ENCODE measurements at regions not wholly inside any gene's neighbourhood (a gene's known extent, or its start where the extent isn't known, plus 50 kb on each side); places are given as distances from the start of the nearest gene placed in this dataset.

DNA sequence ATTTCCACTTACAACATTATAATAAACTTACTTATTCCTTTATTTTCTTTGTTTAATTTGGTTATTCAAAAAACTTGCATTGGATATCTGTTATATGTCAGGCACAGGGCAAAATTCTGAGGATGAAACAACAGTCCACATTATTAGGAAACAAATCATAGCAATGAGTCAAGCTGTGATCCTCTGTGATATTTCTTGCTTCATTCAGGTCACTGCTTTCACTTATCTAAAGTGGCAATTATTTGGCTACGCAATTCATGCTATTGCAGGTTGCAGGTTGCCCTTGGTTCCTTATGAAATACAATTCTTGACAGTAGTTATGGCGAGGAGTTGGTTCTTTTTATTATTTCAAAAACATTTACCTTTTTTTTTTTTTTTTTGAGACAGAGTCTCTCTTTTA lies 66.4 kb upstream of the CNTN6 start:
- TF ChIP-seq POLR2AphosphoS5 (IDR thresholded peaks at IDR 0.05; ENCODE audit: low read depth, low read length) = no peak
- no peak for TF ChIP-seq KLF9 (CRISPR knock-in tag; IDR thresholded peaks at IDR 0.05; ENCODE audit: low read depth)
- TF ChIP-seq IKZF1 (IDR thresholded peaks at IDR 0.05) = no peak
- TF ChIP-seq, protein P1, sequence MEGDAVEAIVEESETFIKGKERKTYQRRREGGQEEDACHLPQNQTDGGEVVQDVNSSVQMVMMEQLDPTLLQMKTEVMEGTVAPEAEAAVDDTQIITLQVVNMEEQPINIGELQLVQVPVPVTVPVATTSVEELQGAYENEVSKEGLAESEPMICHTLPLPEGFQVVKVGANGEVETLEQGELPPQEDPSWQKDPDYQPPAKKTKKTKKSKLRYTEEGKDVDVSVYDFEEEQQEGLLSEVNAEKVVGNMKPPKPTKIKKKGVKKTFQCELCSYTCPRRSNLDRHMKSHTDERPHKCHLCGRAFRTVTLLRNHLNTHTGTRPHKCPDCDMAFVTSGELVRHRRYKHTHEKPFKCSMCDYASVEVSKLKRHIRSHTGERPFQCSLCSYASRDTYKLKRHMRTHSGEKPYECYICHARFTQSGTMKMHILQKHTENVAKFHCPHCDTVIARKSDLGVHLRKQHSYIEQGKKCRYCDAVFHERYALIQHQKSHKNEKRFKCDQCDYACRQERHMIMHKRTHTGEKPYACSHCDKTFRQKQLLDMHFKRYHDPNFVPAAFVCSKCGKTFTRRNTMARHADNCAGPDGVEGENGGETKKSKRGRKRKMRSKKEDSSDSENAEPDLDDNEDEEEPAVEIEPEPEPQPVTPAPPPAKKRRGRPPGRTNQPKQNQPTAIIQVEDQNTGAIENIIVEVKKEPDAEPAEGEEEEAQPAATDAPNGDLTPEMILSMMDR (CRISPR knock-in tag; IDR thresholded peaks at IDR 0.05) = no peak
- TF ChIP-seq TBP (CRISPR knock-in tag; IDR thresholded peaks at IDR 0.05) = no peak
- no peak for TF ChIP-seq SIN3A (IDR thresholded peaks at IDR 0.05; ENCODE audit: borderline replicate concordance, low read depth, low read length)
- TF ChIP-seq SRSF4 (IDR thresholded peaks at IDR 0.05; ENCODE audit: low read depth, low read length, poor library complexity, severe bottlenecking) = no peak
- no peak for TF ChIP-seq TAF15 (IDR thresholded peaks at IDR 0.05; ENCODE audit: low read depth, low read length, poor library complexity, severe bottlenecking)
- no peak for TF ChIP-seq CHCHD3 (CRISPR knock-in tag; IDR thresholded peaks at IDR 0.05)
- TF ChIP-seq ZNF138 (CRISPR knock-in tag; IDR thresholded peaks at IDR 0.05; ENCODE audit: low read depth) = no peak
- TF ChIP-seq RAD21 (CRISPR knock-in tag; IDR thresholded peaks at IDR 0.05) = no peak

All from HepG2 (cell line).